DMS114 treated with DMSO at 0.1 percent for 48 hours (cell line): ENCODE measurements at regions not wholly inside any gene's neighbourhood (a gene's known extent, or its start where the extent isn't known, plus 50 kb on each side); places are given as distances from the start of the nearest gene placed in this dataset.

Experiments used
- DNase-seq: peaks from one replicate; lab custom pipeline; 2025; ENCODE audit not compliant: unreplicated experiment; lab: John Stamatoyannopoulos, UW

- DNase-seq, result no peak
These were observed 1635.9 kb upstream of the LRRTM1 start for GRCh38 chr2:81940266-81940955.

GRCh38 chr2:81937944-81938343, 1633.4 kb upstream of the LRRTM1 start:
- no peak for DNase-seq

- DNase-seq, result no peak
These were observed 1599.0 kb upstream of the LRRTM1 start for GRCh38 chr2:81903534-81903933.

- DNase-seq, result no peak
These were observed 1596.5 kb upstream of the LRRTM1 start for GRCh38 chr2:81901017-81901416.

GRCh38 chr2:81895620-81896250, 1591.2 kb upstream of the LRRTM1 start:
- DNase-seq, result no peak

- DNase-seq, result no peak
These were observed 1590.0 kb upstream of the LRRTM1 start for GRCh38 chr2:81894451-81894990.

- no peak for DNase-seq
These were observed 1572.1 kb upstream of the LRRTM1 start for GRCh38 chr2:81876624-81877023.

GRCh38 chr2:81872006-81872405, 1567.5 kb upstream of the LRRTM1 start:
- no peak for DNase-seq

GRCh38 chr2:81870119-81870518, 1565.6 kb upstream of the LRRTM1 start:
- DNase-seq, result no peak

- no peak for DNase-seq
These were observed 1554.4 kb upstream of the LRRTM1 start for GRCh38 chr2:81858998-81859397.

- no peak for DNase-seq
These were observed 1548.8 kb upstream of the LRRTM1 start for GRCh38 chr2:81853341-81853740.

GRCh38 chr2:81852651-81853050, 1548.1 kb upstream of the LRRTM1 start:
- no peak for DNase-seq

GRCh38 chr2:81839780-81840179, 1535.2 kb upstream of the LRRTM1 start:
- DNase-seq, result no peak

- no peak for DNase-seq
These were observed 1530.9 kb upstream of the LRRTM1 start for GRCh38 chr2:81835321-81836000.

- DNase-seq, result no peak
These were observed 1482.3 kb upstream of the LRRTM1 start for GRCh38 chr2:81786811-81787210.

GRCh38 chr2:81767187-81767912, 1462.8 kb upstream of the LRRTM1 start:
- DNase-seq, result no peak

- no peak for DNase-seq
These were observed 1443.0 kb upstream of the LRRTM1 start for GRCh38 chr2:81747481-81748070.

- no peak for DNase-seq
These were observed 1435.4 kb upstream of the LRRTM1 start for GRCh38 chr2:81739966-81740365.

GRCh38 chr2:81734981-81735380, 1430.4 kb upstream of the LRRTM1 start:
- no peak for DNase-seq

- DNase-seq, result no peak
These were observed 1410.3 kb upstream of the LRRTM1 start for GRCh38 chr2:81714817-81715216.

- no peak for DNase-seq
These were observed 1402.3 kb upstream of the LRRTM1 start for GRCh38 chr2:81706856-81707255.
